B cell (primary cell): ENCODE measurements at regions not wholly inside any gene's neighbourhood (a gene's known extent, or its start where the extent isn't known, plus 50 kb on each side); places are given as distances from the start of the nearest gene placed in this dataset.

Source experiments
- ATAC-seq: fragments of 200-7000 bp; cut with Tn5 transposase; one replicate; pipeline ENCODE4 v1.10.0; 2021; ENCODE audit warnings: low read depth, mild to moderate bottlenecking, moderate number of reproducible peaks, moderate library complexity
- CTCF ChIA-PET: fragments of 350-600 bp; sonication (Branson Sonifier 250); formaldehyde crosslinking; loops from one replicate; lab custom pipeline; 2021; ENCODE audit warnings: antibody characterized with exemption, inconsistent platforms; lab: Charles Lee
- POLR2A ChIA-PET: fragments of 350-600 bp; sonication (Branson Sonifier 250); formaldehyde crosslinking; loops from one replicate; lab custom pipeline; 2021; ENCODE audit warnings: antibody characterized with exemption; lab: Charles Lee
- DNase-seq: peaks from one replicate; pipeline ENCODE4 v3.0.0; 2013
- H2AFZ ChIP-seq: 2 replicates; pipeline ENCODE4 v1.6.1; 2012; ENCODE audit warnings: mild to moderate bottlenecking, low read depth, low read length; ENCODE audit not compliant: insufficient read depth, poor library complexity, severe bottlenecking
- H3K27ac ChIP-seq, 2 donors: 1 replicate in 1 of 2; 2 replicates in 1 of 2; pipeline ENCODE4 v1.5.1; 2012 to 2013; ENCODE audit warnings: low read length in 2 of 2, mild to moderate bottlenecking in 2 of 2, moderate library complexity in 1 of 2
- H3K27me3 ChIP-seq, 4 experiments: fragments of 200-600 bp in 1 of 4; sonication (generic) in 1 of 4; replicated peaks in 1 of 4; 1 replicate in 2 of 4; 2 replicates in 2 of 4; pipeline versions ENCODE4 v1.6.1 to v1.7.0; 2013 to 2016; ENCODE audit warnings: low read length in 3 of 4, mild to moderate bottlenecking in 2 of 4, mixed read lengths in 1 of 4, moderate library complexity in 1 of 4; ENCODE audit not compliant: insufficient read depth in 4 of 4, control insufficient read depth in 3 of 4; ENCODE audit errors: control extremely low read depth in 1 of 4
- H3K36me3 ChIP-seq, 2 experiments: replicated peaks in 1 of 2; 1 replicate in 1 of 2; 2 replicates in 1 of 2; pipeline versions ENCODE4 v1.6.1 to v1.7.1; 2013; ENCODE audit warnings: low read length in 1 of 2; ENCODE audit not compliant: insufficient read depth in 2 of 2, control insufficient read depth in 1 of 2; ENCODE audit errors: control extremely low read depth in 1 of 2, extremely low read depth in 1 of 2
- H3K4me1 ChIP-seq, 2 donors: fragments of 200-600 bp in 1 of 2; sonication (generic) in 1 of 2; 1 replicate in 1 of 2; 2 replicates in 1 of 2; pipeline versions ENCODE4 v1.5.1 to v1.6.1; 2013 to 2017; ENCODE audit warnings: low read length in 2 of 2; ENCODE audit not compliant: control insufficient read depth in 2 of 2, insufficient read depth in 2 of 2
- H3K4me2 ChIP-seq: replicated peaks from 2 replicates; pipeline ENCODE3; 2012; ENCODE audit warnings: mild to moderate bottlenecking, low read depth, low read length; ENCODE audit not compliant: poor library complexity, severe bottlenecking
- H3K4me3 ChIP-seq, 5 experiments: fragments of 200-600 bp in 1 of 5; sonication (generic) in 1 of 5; 1 replicate in 3 of 5; 2 replicates in 2 of 5; pipeline versions ENCODE4 v1.5.1 to v1.7.0; 2011 to 2016; ENCODE audit warnings: low read length in 4 of 5, mild to moderate bottlenecking in 4 of 5, low read depth in 2 of 5, control low read depth in 1 of 5, moderate library complexity in 1 of 5; ENCODE audit not compliant: insufficient read depth in 1 of 5; ENCODE audit errors: control extremely low read depth in 1 of 5, extremely low read depth in 1 of 5
- H3K79me2 ChIP-seq: fragments of 200-600 bp; sonication (generic); one replicate; pipeline ENCODE4 v1.6.0; 2016; ENCODE audit warnings: low read length; ENCODE audit not compliant: control insufficient read depth, insufficient read depth
- H3K9ac ChIP-seq: fragments of 200-600 bp; sonication (generic); 2 replicates; pipeline ENCODE4 v1.6.1; 2017; ENCODE audit warnings: mild to moderate bottlenecking, low read length, moderate library complexity
- H3K9me3 ChIP-seq, 3 donors: one replicate each; pipeline versions ENCODE4 v1.6.1 to v1.7.1; 2013; ENCODE audit warnings: low read length in 2 of 3; ENCODE audit not compliant: control insufficient read depth in 2 of 3, insufficient read depth in 1 of 3; ENCODE audit errors: control extremely low read depth in 1 of 3
- H4K20me1 ChIP-seq: 2 replicates; pipeline ENCODE4 v1.6.0; 2012; ENCODE audit warnings: mild to moderate bottlenecking, low read length; ENCODE audit not compliant: insufficient read depth, control insufficient read depth, poor library complexity, severe bottlenecking
- H3K27ac Mint-ChIP-seq: one replicate; pipeline ENCODE4 v1.8.0; 2021; ENCODE audit warnings: mixed read lengths
- H3K27me3 Mint-ChIP-seq: one replicate; pipeline ENCODE4 v1.8.0; 2021; ENCODE audit warnings: mixed read lengths
- H3K4me1 Mint-ChIP-seq: one replicate; pipeline ENCODE4 v1.8.0; 2021; ENCODE audit warnings: mixed read lengths
- H3K4me3 Mint-ChIP-seq: one replicate; pipeline ENCODE4 v1.8.0; 2021; ENCODE audit warnings: mixed read lengths
- H3K9me3 Mint-ChIP-seq: one replicate; pipeline ENCODE4 v1.8.0; 2022; ENCODE audit warnings: mixed read lengths; ENCODE audit not compliant: insufficient read depth
- EZH2 ChIP-seq: IDR thresholded peaks from 2 replicates; pipeline ENCODE4 v1.6.1; 2012; ENCODE audit warnings: borderline replicate concordance, low read depth, mild to moderate bottlenecking, moderate library complexity, low read length; ENCODE audit not compliant: insufficient read depth, poor library complexity, severe bottlenecking
- WGBS: methylation state at CpG from one replicate; pipeline ENCODE4 v1.1.5; 2013; ENCODE audit warnings: missing lambda C conversion rate; ENCODE audit not compliant: insufficient coverage; 5-methylcytosine and 5-hydroxymethylcytosine counted together
- intact Hi-C: fragments of 100-400 bp; cut with micrococcal nuclease; formaldehyde crosslinking; loops from one replicate; pipeline ENCODE4 v1.10.0; 2022
- TF ChIP-seq, protein P1 (sequence below): fragments of 200-600 bp; IDR thresholded peaks from one replicate; pipeline ENCODE4 v1.8.0; 2022; ENCODE audit warnings: antibody characterized with exemption, mild to moderate bottlenecking

DNA sequence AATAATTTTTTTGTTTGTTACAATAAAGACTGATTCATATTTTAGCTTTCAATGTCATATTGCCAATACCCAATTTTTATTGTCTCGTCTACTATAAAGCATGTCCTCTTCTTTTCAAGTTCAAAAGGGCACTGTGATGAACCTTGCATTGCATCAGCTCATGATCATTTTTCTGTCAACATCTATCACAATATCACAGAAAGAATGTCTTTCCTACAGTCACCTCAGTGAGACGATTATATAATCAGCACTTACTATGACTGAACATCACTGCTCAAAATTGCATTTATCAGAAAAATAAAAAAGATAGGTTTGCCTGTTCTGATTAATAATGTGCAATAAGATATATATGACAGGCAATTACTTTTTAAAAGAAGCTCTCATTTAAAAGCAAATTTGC lies 228.7 kb upstream of the LRFN5 start:
- Mint-ChIP-seq H3K9me3 (no peaks in the 10 kb centered on the region), H3K4me1 (no peaks in the 10 kb centered on the region), H3K27ac (no peak overlapping the region), H3K4me3 (no peak overlapping the region), H3K27me3 (no peaks in the 10 kb centered on the region)
- Histone ChIP-seq H2AFZ (no peak overlapping the region), H3K4me3 (no peak overlapping the region), H4K20me1 (no peaks in the 10 kb centered on the region), H3K4me2 (no peak overlapping the region), H3K27me3 (no peaks in the 10 kb centered on the region), H3K27ac (no peak overlapping the region), H3K9me3 (no peaks in the 10 kb centered on the region), H3K4me1 (no peaks in the 10 kb centered on the region), H3K79me2 (no peaks in the 10 kb centered on the region), H3K9ac (no peak overlapping the region), H3K36me3 (no peaks in the 10 kb centered on the region)
- no peak for ATAC-seq
- WGBS, result 88% methylated on average over 1 of the region's 2 CpGs
- intact Hi-C loops, result no loop called here
- ChIA-PET POLR2A (no interaction called here), CTCF (no interaction called here)
- TF ChIP-seq EZH2, result no peak
- TF ChIP-seq, protein P1, sequence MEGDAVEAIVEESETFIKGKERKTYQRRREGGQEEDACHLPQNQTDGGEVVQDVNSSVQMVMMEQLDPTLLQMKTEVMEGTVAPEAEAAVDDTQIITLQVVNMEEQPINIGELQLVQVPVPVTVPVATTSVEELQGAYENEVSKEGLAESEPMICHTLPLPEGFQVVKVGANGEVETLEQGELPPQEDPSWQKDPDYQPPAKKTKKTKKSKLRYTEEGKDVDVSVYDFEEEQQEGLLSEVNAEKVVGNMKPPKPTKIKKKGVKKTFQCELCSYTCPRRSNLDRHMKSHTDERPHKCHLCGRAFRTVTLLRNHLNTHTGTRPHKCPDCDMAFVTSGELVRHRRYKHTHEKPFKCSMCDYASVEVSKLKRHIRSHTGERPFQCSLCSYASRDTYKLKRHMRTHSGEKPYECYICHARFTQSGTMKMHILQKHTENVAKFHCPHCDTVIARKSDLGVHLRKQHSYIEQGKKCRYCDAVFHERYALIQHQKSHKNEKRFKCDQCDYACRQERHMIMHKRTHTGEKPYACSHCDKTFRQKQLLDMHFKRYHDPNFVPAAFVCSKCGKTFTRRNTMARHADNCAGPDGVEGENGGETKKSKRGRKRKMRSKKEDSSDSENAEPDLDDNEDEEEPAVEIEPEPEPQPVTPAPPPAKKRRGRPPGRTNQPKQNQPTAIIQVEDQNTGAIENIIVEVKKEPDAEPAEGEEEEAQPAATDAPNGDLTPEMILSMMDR, result no peak
- no peak for DNase-seq

- ATAC-seq (no peak), DNase-seq (no peak)
- CTCF ChIA-PET, result no interaction called here
- TF ChIP-seq, protein P1, result no peak
- no peak for TF ChIP-seq EZH2
- Histone ChIP-seq H3K36me3 (no peaks in the 10 kb centered on the region), H3K79me2 (no peaks in the 10 kb centered on the region), H2AFZ (no peak overlapping the region), H4K20me1 (no peaks in the 10 kb centered on the region), H3K4me3 (no peak overlapping the region), H3K4me1 (no peaks in the 10 kb centered on the region), H3K27me3 (no peaks in the 10 kb centered on the region), H3K4me2 (no peak overlapping the region), H3K27ac (no peak overlapping the region), H3K9ac (no peak overlapping the region), H3K9me3 (no peaks in the 10 kb centered on the region)
- no peaks in the 10 kb centered on the region for H3K4me1 Mint-ChIP-seq
- 95% methylated on average over 3 of the region's 4 CpGs for WGBS
- no peaks in the 10 kb centered on the region for H3K9me3 Mint-ChIP-seq
- no peak overlapping the region for H3K27ac Mint-ChIP-seq
- intact Hi-C loops, result no loop called here
- no peaks in the 10 kb centered on the region for H3K27me3 Mint-ChIP-seq
- H3K4me3 Mint-ChIP-seq, result no peak overlapping the region
- POLR2A ChIA-PET, result no interaction called here
Observed at GRCh38 chr14:41374092-41374491, 232.6 kb upstream of the LRFN5 start.
